Endothelial cell of umbilical vein (primary cell): ENCODE measurements at regions not wholly inside any gene's neighbourhood (a gene's known extent, or its start where the extent isn't known, plus 50 kb on each side); places are given as distances from the start of the nearest gene placed in this dataset.

ENCODE experiments used
- CTCF ChIP-seq, 2 donors: IDR thresholded peaks; 1 replicate in 1 of 2; 2 replicates in 1 of 2; pipeline ENCODE4 v1.5.1; 2011; ENCODE audit warnings: low read length in 2 of 2, mild to moderate bottlenecking in 2 of 2, moderate library complexity in 2 of 2, control low read depth in 1 of 2, inconsistent platforms in 1 of 2, low read depth in 1 of 2; ENCODE audit not compliant: insufficient read depth in 1 of 2; ENCODE audit errors: extremely low read depth in 1 of 2
- POLR2A ChIP-seq: IDR thresholded peaks from 2 replicates; pipeline ENCODE4 v1.6.1; 2012; ENCODE audit warnings: low read depth, mild to moderate bottlenecking, control low read depth, low read length

GRCh38 chr11:130712480-130712879 lies 203.8 kb downstream of the SNX19 start:
- TF ChIP-seq CTCF (IDR thresholded peaks at IDR 0.05; ENCODE audit: extremely low read depth in 1 of 2, insufficient read depth in 1 of 2, low read depth in 1 of 2, low read length in 2 of 2) (no peak), POLR2A (no peak)
